SK-N-SH (cell line): ENCODE measurements at regions not wholly inside any gene's neighbourhood (a gene's known extent, or its start where the extent isn't known, plus 50 kb on each side); places are given as distances from the start of the nearest gene placed in this dataset.
A peak's percentile ranks its signal among the peaks of the same experiment; 100 is the strongest.

Source experiments
- CTCF ChIA-PET: fragments of 300-600, 350-600 bp; formaldehyde crosslinking; extraction: SDS; loops from one replicate; lab custom pipeline; 2021; lab: Yijun Ruan, JAX
- POLR2A ChIA-PET: fragments of 350-600 bp; sonication (Branson Sonifier 250); formaldehyde crosslinking; extraction: SDS; loops from one replicate; lab custom pipeline; 2020; ENCODE audit warnings: antibody characterized with exemption, inconsistent platforms; lab: Yijun Ruan, JAX
- DNase-seq: peaks from one replicate; pipeline ENCODE4 v3.0.0; 2012
- H2AFZ ChIP-seq: fragments of 200-600 bp; sonication (generic); 2 replicates; pipeline ENCODE4 v1.8.1; 2016; ENCODE audit warnings: antibody characterized with exemption, mild to moderate bottlenecking, low read depth
- H3F3A ChIP-seq: fragments of 200-600 bp; sonication (generic); replicated peaks from 2 replicates; pipeline ENCODE3; 2016; ENCODE audit warnings: antibody characterized with exemption, mild to moderate bottlenecking; ENCODE audit not compliant: insufficient read depth
- H3K27ac ChIP-seq, 2 experiments: fragments of 200-500 bp in 1 of 2; fragments of 200-600 bp in 1 of 2; sonication (Bioruptor generic) in 1 of 2; sonication (generic), shearing (Covaris generic) in 1 of 2; 2 replicates each; pipeline versions ENCODE4 v1.5.1 to v1.6.1; 2014 to 2016; ENCODE audit warnings: low read depth in 2 of 2, inconsistent platforms in 1 of 2, low read length in 1 of 2, mild to moderate bottlenecking in 1 of 2, mixed read lengths in 1 of 2
- H3K27me3 ChIP-seq: fragments of 200-600 bp; sonication (generic), shearing (Covaris generic); 2 replicates; pipeline ENCODE4 v1.6.1; 2016; ENCODE audit warnings: mixed run types; ENCODE audit not compliant: insufficient read depth
- H3K36me3 ChIP-seq, 2 experiments: fragments of 200-500 bp in 1 of 2; fragments of 200-600 bp in 1 of 2; sonication (Bioruptor generic) in 1 of 2; sonication (generic) in 1 of 2; replicated peaks in 1 of 2; 2 replicates each; pipeline versions ENCODE3 to v1.5.1; 2014 to 2016; ENCODE audit warnings: low read length in 1 of 2, mild to moderate bottlenecking in 1 of 2; ENCODE audit not compliant: insufficient read depth in 2 of 2, control insufficient read depth in 1 of 2
- H3K4me1 ChIP-seq, 2 experiments: fragments of 200-500 bp in 1 of 2; fragments of 200-600 bp in 1 of 2; sonication (Bioruptor generic) in 1 of 2; sonication (generic), shearing (Covaris generic) in 1 of 2; 2 replicates each; pipeline versions ENCODE4 v1.5.1 to v1.6.1; 2014 to 2016; ENCODE audit warnings: low read depth in 1 of 2, low read length in 1 of 2, mixed run types in 1 of 2; ENCODE audit not compliant: insufficient read depth in 2 of 2, control insufficient read depth in 1 of 2
- H3K4me2 ChIP-seq: fragments of 200-600 bp; sonication (generic), shearing (Covaris generic); 2 replicates; pipeline ENCODE4 v1.6.1; 2017; ENCODE audit warnings: mixed run types
- H3K4me3 ChIP-seq, 2 experiments: fragments of 200-500 bp in 1 of 2; fragments of 200-600 bp in 1 of 2; sonication (Bioruptor generic) in 1 of 2; sonication (generic), shearing (Covaris generic) in 1 of 2; 2 replicates each; pipeline versions ENCODE4 v1.5.1 to v1.8.1; 2014 to 2016; ENCODE audit warnings: low read depth in 2 of 2, inconsistent platforms in 1 of 2, low read length in 1 of 2, mild to moderate bottlenecking in 1 of 2, mixed read lengths in 1 of 2, moderate library complexity in 1 of 2
- H3K79me2 ChIP-seq: fragments of 200-600 bp; sonication (generic); 2 replicates; pipeline ENCODE4 v1.8.1; 2017; ENCODE audit warnings: mild to moderate bottlenecking; ENCODE audit not compliant: insufficient read depth
- H3K9ac ChIP-seq: fragments of 200-600 bp; sonication (generic); 2 replicates; pipeline ENCODE4 v1.6.1; 2017; ENCODE audit warnings: mixed run types
- H3K9me2 ChIP-seq: fragments of 200-600 bp; sonication (generic); 2 replicates; pipeline ENCODE4 v1.6.1; 2017; ENCODE audit warnings: mixed run types
- H3K9me3 ChIP-seq: fragments of 200-600 bp; sonication (generic); 2 replicates; pipeline ENCODE4 v1.6.1; 2017; ENCODE audit warnings: mixed run types, mild to moderate bottlenecking, moderate library complexity
- H4K20me1 ChIP-seq: fragments of 200-600 bp; sonication (generic); 2 replicates; pipeline ENCODE4 v1.6.1; 2017; ENCODE audit warnings: mild to moderate bottlenecking, mixed run types; ENCODE audit not compliant: insufficient read depth
- EP300 ChIP-seq, 2 experiments: IDR thresholded peaks; 2 replicates each; pipeline versions ENCODE4 v1.4.0 to v1.6.1; 2012; ENCODE audit warnings: borderline replicate concordance in 1 of 2, low read depth in 1 of 2, low read length in 1 of 2
- FOSL2 ChIP-seq: IDR thresholded peaks from 2 replicates; pipeline ENCODE4 v1.4.0; 2012; ENCODE audit warnings: low read depth, mild to moderate bottlenecking, moderate library complexity, borderline replicate concordance
- FOXJ3 ChIP-seq: sonication (generic); formaldehyde crosslinking; IDR thresholded peaks from 2 replicates; pipeline ENCODE4 v1.5.1; 2020; ENCODE audit warnings: mild to moderate bottlenecking, missing genetic modification reagents
- GABPA ChIP-seq: IDR thresholded peaks from 2 replicates; pipeline ENCODE4 v1.4.0; 2012; ENCODE audit warnings: low read depth, mild to moderate bottlenecking
- GATA2 ChIP-seq: sonication (generic); formaldehyde crosslinking; IDR thresholded peaks from 2 replicates; pipeline ENCODE4 v1.5.0; 2020; ENCODE audit warnings: mild to moderate bottlenecking, missing genetic modification reagents
- JUND ChIP-seq: IDR thresholded peaks from 2 replicates; pipeline ENCODE4 v1.4.0; 2012
- MEF2A ChIP-seq: IDR thresholded peaks from 2 replicates; pipeline ENCODE4 v1.4.0; 2012; ENCODE audit warnings: low read depth, borderline replicate concordance
- RCOR1 ChIP-seq: fragments of 150-350 bp; IDR thresholded peaks from 2 replicates; pipeline ENCODE4 v1.6.1; 2017; ENCODE audit warnings: antibody characterized with exemption, low read length
- REST ChIP-seq: IDR thresholded peaks from 2 replicates; pipeline ENCODE4 v1.6.1; 2012; ENCODE audit warnings: mild to moderate bottlenecking, low read depth, low read length, moderate library complexity
- RXRA ChIP-seq: IDR thresholded peaks from 2 replicates; pipeline ENCODE4 v1.4.0; 2012; ENCODE audit warnings: low read depth, mild to moderate bottlenecking, borderline replicate concordance
- TAF1 ChIP-seq: IDR thresholded peaks from 2 replicates; pipeline ENCODE4 v1.6.1; 2012; ENCODE audit warnings: low read depth, mild to moderate bottlenecking, low read length, moderate library complexity, borderline replicate concordance
- YY1 ChIP-seq: IDR thresholded peaks from 2 replicates; pipeline ENCODE4 v1.4.0; 2012; ENCODE audit warnings: low read depth, mild to moderate bottlenecking
- TF ChIP-seq, protein P1 (sequence below): IDR thresholded peaks from 2 replicates; pipeline ENCODE4 v1.4.0; 2012; ENCODE audit warnings: low read depth, borderline replicate concordance
- TF ChIP-seq, protein P2 (sequence below): fragments of 150-350 bp; IDR thresholded peaks from 2 replicates; pipeline ENCODE4 v1.6.1; 2016; ENCODE audit warnings: mild to moderate bottlenecking, low read depth, low read length

DNA sequence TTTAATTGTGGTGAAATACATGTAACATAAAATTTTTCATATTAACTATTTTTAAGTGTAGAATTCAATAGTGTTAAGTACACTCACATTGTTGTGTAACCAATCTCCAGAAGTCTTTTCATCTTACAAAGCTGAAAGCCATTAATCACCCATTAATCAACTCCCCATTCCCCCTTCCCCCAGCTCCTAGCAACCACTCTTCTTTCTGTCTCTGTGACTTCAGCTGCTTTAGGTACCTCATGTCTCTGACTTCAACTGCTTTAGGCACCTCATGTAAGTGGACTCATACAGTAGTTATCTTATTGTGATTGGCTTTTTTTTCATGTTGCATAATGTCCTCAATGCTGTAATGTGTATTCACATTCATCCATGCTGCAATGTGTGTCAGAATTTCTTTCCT, 150.8 kb upstream of the NTM start:
- H3K9me3 ChIP-seq = no peaks in the 10 kb centered on the region
- no peaks in the 10 kb centered on the region for H4K20me1 ChIP-seq
- H3K4me1 ChIP-seq = peaks cover 0 to 3% of the 10 kb centered on the region in 2 experiments; a peak in 2 of 4 replicates
- H2AFZ ChIP-seq = no peak overlapping the region
- no peaks in the 10 kb centered on the region for H3K27me3 ChIP-seq
- no peak overlapping the region for H3K4me3 ChIP-seq
- H3K27ac ChIP-seq = no peak overlapping the region
- no peak overlapping the region for H3K4me2 ChIP-seq
- no peaks in the 10 kb centered on the region for H3K9me2 ChIP-seq
- TF ChIP-seq FOSL2 = no peak
- TF ChIP-seq GATA2 = no peak
- TF ChIP-seq YY1 = no peak
- H3K9ac ChIP-seq = no peak overlapping the region
- no peak for DNase-seq
- ChIA-PET POLR2A (no interaction called here), CTCF (interaction anchor here (0.9 to 1.6 kb wide), 3 partner anchors 11 to 304 kb away, joined by 3 to 9 read pairs (median 3); partner anchors contain the start of gene SNX19)
- H3K79me2 ChIP-seq = no peaks in the 10 kb centered on the region
- H3K36me3 ChIP-seq = no peaks in the 10 kb centered on the region
- no peaks in the 10 kb centered on the region for H3F3A ChIP-seq

GRCh38 chr11:131223198-131223991, 147.0 kb upstream of the NTM start:
- Histone ChIP-seq H3K79me2 (no peaks in the 10 kb centered on the region), H3K9me2 (no peaks in the 10 kb centered on the region), H3K27me3 (no peaks in the 10 kb centered on the region), H4K20me1 (no peaks in the 10 kb centered on the region), H3F3A (no peaks in the 10 kb centered on the region), H3K4me2 (no peak overlapping the region), H3K4me1 (peaks cover 0 to 3% of the 10 kb centered on the region in 2 experiments; a peak in 2 of 4 replicates), H2AFZ (no peak overlapping the region), H3K4me3 (no peak overlapping the region), H3K9ac (no peak overlapping the region), H3K36me3 (no peaks in the 10 kb centered on the region), H3K9me3 (no peaks in the 10 kb centered on the region; the same call in 1 of the 2 replicates), H3K27ac (peak overlapping the region in 1 of 2 experiments; percentile 87; a peak in 2 of 4 replicates)
- peak; percentile 73 for DNase-seq
- ChIA-PET POLR2A (no interaction called here), CTCF (interaction anchor here (0.6 to 1.6 kb wide), 6 partner anchors 30 to 256 kb away, joined by 3 to 5 read pairs (median 3); no protein-coding TSS in a partner anchor)
- TF ChIP-seq REST (no peak), TAF1 (no peak), RCOR1 (peak; percentile 72; the same call in 1 of the 2 replicates), GABPA (no peak), FOXJ3 (CRISPR knock-in tag) (peak; percentile 60), JUND (no peak), FOSL2 (no peak), RXRA (no peak), GATA2 (peak; percentile 80), MEF2A (no peak), EP300 (IDR thresholded peaks at IDR 0.05; ENCODE audit: borderline replicate concordance in 1 of 2, low read depth in 1 of 2, low read length in 1 of 2) (peak in 1 of 2 experiments; percentile 81; a peak in 2 of 4 replicates)
- TF ChIP-seq, protein P1, sequence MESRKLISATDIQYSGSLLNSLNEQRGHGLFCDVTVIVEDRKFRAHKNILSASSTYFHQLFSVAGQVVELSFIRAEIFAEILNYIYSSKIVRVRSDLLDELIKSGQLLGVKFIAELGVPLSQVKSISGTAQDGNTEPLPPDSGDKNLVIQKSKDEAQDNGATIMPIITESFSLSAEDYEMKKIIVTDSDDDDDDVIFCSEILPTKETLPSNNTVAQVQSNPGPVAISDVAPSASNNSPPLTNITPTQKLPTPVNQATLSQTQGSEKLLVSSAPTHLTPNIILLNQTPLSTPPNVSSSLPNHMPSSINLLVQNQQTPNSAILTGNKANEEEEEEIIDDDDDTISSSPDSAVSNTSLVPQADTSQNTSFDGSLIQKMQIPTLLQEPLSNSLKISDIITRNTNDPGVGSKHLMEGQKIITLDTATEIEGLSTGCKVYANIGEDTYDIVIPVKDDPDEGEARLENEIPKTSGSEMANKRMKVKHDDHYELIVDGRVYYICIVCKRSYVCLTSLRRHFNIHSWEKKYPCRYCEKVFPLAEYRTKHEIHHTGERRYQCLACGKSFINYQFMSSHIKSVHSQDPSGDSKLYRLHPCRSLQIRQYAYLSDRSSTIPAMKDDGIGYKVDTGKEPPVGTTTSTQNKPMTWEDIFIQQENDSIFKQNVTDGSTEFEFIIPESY = no peak
- TF ChIP-seq, protein P2, sequence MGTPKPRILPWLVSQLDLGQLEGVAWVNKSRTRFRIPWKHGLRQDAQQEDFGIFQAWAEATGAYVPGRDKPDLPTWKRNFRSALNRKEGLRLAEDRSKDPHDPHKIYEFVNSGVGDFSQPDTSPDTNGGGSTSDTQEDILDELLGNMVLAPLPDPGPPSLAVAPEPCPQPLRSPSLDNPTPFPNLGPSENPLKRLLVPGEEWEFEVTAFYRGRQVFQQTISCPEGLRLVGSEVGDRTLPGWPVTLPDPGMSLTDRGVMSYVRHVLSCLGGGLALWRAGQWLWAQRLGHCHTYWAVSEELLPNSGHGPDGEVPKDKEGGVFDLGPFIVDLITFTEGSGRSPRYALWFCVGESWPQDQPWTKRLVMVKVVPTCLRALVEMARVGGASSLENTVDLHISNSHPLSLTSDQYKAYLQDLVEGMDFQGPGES = no peak
